ENCODE measurements at regions not wholly inside any gene's neighbourhood (a gene's known extent, or its start where the extent isn't known, plus 50 kb on each side); places are given as distances from the start of the nearest gene placed in this dataset.

DNA sequence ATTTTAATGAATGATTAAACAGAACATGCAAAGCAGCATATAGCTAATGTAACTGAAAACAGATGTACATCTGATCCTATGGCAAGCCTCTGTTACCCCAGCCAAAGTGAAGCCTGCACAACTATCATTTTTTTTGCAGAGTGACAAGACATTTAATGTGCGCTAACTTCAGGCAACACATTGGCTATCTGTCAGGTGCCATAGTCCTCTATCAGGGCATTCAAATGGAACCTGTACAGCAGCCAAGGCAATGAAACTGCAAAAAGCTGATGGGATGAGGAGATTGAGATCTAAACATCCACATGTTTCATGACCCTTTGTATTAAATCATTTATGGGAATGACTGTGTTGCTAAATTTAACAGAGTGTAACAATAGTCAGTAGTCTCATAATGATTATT lies 1088.5 kb upstream of the TMEM132C start:
- H3K9ac ChIP-seq (ENCODE audit: low read length): no peak overlapping the region
- no peak for DNase-seq
- ChIA-PET CTCF (no interaction called here), POLR2A (no interaction called here)
- intact Hi-C loops (cut with micrococcal nuclease): no loop called here
- H3K27me3 ChIP-seq (replicated peaks in 1 of 4; ENCODE audit: control extremely low read depth in 1 of 4, control insufficient read depth in 3 of 4, insufficient read depth in 4 of 4, low read length in 3 of 4): no peaks in the 10 kb centered on the region
- H3K4me3 ChIP-seq (ENCODE audit: control extremely low read depth in 1 of 5, extremely low read depth in 1 of 5, insufficient read depth in 1 of 5, low read depth in 2 of 5, low read length in 4 of 5): no peak overlapping the region
- no peaks in the 10 kb centered on the region for H3K79me2 ChIP-seq (ENCODE audit: control insufficient read depth, insufficient read depth, low read length)
- H4K20me1 ChIP-seq (ENCODE audit: control insufficient read depth, insufficient read depth, low read length, poor library complexity, severe bottlenecking): no peaks in the 10 kb centered on the region
- no peaks in the 10 kb centered on the region for H3K36me3 ChIP-seq (replicated peaks in 1 of 2; ENCODE audit: control extremely low read depth in 1 of 2, control insufficient read depth in 1 of 2, extremely low read depth in 1 of 2, insufficient read depth in 2 of 2, low read length in 1 of 2)
- no peak overlapping the region for H3K4me2 ChIP-seq (replicated peaks; ENCODE audit: low read depth, low read length, poor library complexity, severe bottlenecking)
- Mint-ChIP-seq H3K27me3 (no peaks in the 10 kb centered on the region), H3K9me3 (ENCODE audit: insufficient read depth) (no peaks in the 10 kb centered on the region), H3K27ac (no peak overlapping the region), H3K4me1 (no peaks in the 10 kb centered on the region), H3K4me3 (no peak overlapping the region)
- H3K27ac ChIP-seq (ENCODE audit: low read length in 2 of 2): no peak overlapping the region
- H3K4me1 ChIP-seq (ENCODE audit: control insufficient read depth in 2 of 2, insufficient read depth in 2 of 2, low read length in 2 of 2): no peaks in the 10 kb centered on the region
- peaks cover 0 to 11% (median 4%) of the 10 kb centered on the region in 3 donors for H3K9me3 ChIP-seq (ENCODE audit: control extremely low read depth in 1 of 3, control insufficient read depth in 2 of 3, insufficient read depth in 1 of 3, low read length in 2 of 3)
- no peak overlapping the region for H2AFZ ChIP-seq (ENCODE audit: insufficient read depth, low read depth, low read length, poor library complexity, severe bottlenecking)
- TF ChIP-seq, protein P1, sequence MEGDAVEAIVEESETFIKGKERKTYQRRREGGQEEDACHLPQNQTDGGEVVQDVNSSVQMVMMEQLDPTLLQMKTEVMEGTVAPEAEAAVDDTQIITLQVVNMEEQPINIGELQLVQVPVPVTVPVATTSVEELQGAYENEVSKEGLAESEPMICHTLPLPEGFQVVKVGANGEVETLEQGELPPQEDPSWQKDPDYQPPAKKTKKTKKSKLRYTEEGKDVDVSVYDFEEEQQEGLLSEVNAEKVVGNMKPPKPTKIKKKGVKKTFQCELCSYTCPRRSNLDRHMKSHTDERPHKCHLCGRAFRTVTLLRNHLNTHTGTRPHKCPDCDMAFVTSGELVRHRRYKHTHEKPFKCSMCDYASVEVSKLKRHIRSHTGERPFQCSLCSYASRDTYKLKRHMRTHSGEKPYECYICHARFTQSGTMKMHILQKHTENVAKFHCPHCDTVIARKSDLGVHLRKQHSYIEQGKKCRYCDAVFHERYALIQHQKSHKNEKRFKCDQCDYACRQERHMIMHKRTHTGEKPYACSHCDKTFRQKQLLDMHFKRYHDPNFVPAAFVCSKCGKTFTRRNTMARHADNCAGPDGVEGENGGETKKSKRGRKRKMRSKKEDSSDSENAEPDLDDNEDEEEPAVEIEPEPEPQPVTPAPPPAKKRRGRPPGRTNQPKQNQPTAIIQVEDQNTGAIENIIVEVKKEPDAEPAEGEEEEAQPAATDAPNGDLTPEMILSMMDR (IDR thresholded peaks at IDR 0.05): no peak
- TF ChIP-seq EZH2 (IDR thresholded peaks at IDR 0.05; ENCODE audit: borderline replicate concordance, insufficient read depth, low read depth, low read length, poor library complexity, severe bottlenecking): no peak
- no peak for ATAC-seq (ENCODE audit: low read depth)
- WGBS (ENCODE audit: insufficient coverage): 100% methylated on average over 1 of the region's 1 CpG

DNA sequence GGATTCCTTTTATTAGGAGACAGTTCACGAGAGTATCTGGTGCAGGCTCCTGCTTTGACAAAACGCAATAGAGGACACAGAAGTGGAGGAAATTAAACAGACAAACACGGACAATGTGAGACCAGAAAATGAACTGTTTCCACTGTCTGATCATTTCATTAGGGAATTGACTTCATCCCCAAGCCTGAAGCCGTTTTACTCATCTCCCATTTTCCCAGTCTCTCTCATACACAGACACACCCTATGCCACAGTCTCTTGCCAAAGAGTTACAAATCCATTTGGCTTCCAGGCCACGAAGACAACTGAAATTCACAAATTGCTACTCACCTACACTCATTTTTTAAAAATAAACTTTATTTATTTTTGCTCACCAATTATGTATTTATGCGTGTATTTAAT lies 1087.8 kb upstream of the TMEM132C start:
- no peaks in the 10 kb centered on the region for H3K36me3 ChIP-seq (replicated peaks in 1 of 2; ENCODE audit: control extremely low read depth in 1 of 2, control insufficient read depth in 1 of 2, extremely low read depth in 1 of 2, insufficient read depth in 2 of 2, low read length in 1 of 2)
- ChIA-PET POLR2A (no interaction called here), CTCF (interaction anchor here (0.6 kb wide), 1 partner anchor 117 kb away, joined by 3 read pairs; no protein-coding TSS in a partner anchor)
- DNase-seq (no peak), ATAC-seq (ENCODE audit: low read depth) (no peak)
- no peak overlapping the region for H3K9ac ChIP-seq (ENCODE audit: low read length)
- no peak overlapping the region for H3K27ac ChIP-seq (ENCODE audit: low read length in 2 of 2)
- no peaks in the 10 kb centered on the region for H3K27me3 ChIP-seq (replicated peaks in 1 of 4; ENCODE audit: control extremely low read depth in 1 of 4, control insufficient read depth in 3 of 4, insufficient read depth in 4 of 4, low read length in 3 of 4)
- TF ChIP-seq, protein P1 (IDR thresholded peaks at IDR 0.05): no peak
- TF ChIP-seq EZH2 (IDR thresholded peaks at IDR 0.05; ENCODE audit: borderline replicate concordance, insufficient read depth, low read depth, low read length, poor library complexity, severe bottlenecking): no peak
- intact Hi-C loops (cut with micrococcal nuclease): no loop called here
- no peaks in the 10 kb centered on the region for H3K79me2 ChIP-seq (ENCODE audit: control insufficient read depth, insufficient read depth, low read length)
- H3K4me1 ChIP-seq (ENCODE audit: control insufficient read depth in 2 of 2, insufficient read depth in 2 of 2, low read length in 2 of 2): no peaks in the 10 kb centered on the region
- Mint-ChIP-seq H3K4me3 (no peak overlapping the region), H3K27ac (no peak overlapping the region), H3K27me3 (no peaks in the 10 kb centered on the region), H3K4me1 (no peaks in the 10 kb centered on the region), H3K9me3 (ENCODE audit: insufficient read depth) (no peaks in the 10 kb centered on the region)
- WGBS (ENCODE audit: insufficient coverage): 83% methylated on average over 5 of the region's 6 CpGs
- no peak overlapping the region for H2AFZ ChIP-seq (ENCODE audit: insufficient read depth, low read depth, low read length, poor library complexity, severe bottlenecking)
- peaks cover 0 to 11% (median 4%) of the 10 kb centered on the region in 3 donors for H3K9me3 ChIP-seq (ENCODE audit: control extremely low read depth in 1 of 3, control insufficient read depth in 2 of 3, insufficient read depth in 1 of 3, low read length in 2 of 3)
- no peak overlapping the region for H3K4me2 ChIP-seq (replicated peaks; ENCODE audit: low read depth, low read length, poor library complexity, severe bottlenecking)
- no peak overlapping the region for H3K4me3 ChIP-seq (ENCODE audit: control extremely low read depth in 1 of 5, extremely low read depth in 1 of 5, insufficient read depth in 1 of 5, low read depth in 2 of 5, low read length in 4 of 5)
- no peaks in the 10 kb centered on the region for H4K20me1 ChIP-seq (ENCODE audit: control insufficient read depth, insufficient read depth, low read length, poor library complexity, severe bottlenecking)

Measured in B cell (primary cell).